ENCODE measurements at regions not wholly inside any gene's neighbourhood (a gene's known extent, or its start where the extent isn't known, plus 50 kb on each side); places are given as distances from the start of the nearest gene placed in this dataset.

- no peak overlapping the region for H2AFZ ChIP-seq (ENCODE audit: low read length)
- no peaks in the 10 kb centered on the region for H3K36me3 ChIP-seq (ENCODE audit: control insufficient read depth, insufficient read depth, low read length)
- H3K9me3 ChIP-seq (ENCODE audit: control insufficient read depth, insufficient read depth, low read depth, low read length), result no peaks in the 10 kb centered on the region
- no peak overlapping the region for H3K4me2 ChIP-seq (ENCODE audit: extremely low read depth, insufficient read depth, low read length)
- no peaks in the 10 kb centered on the region for H4K20me1 ChIP-seq (ENCODE audit: control insufficient read depth, extremely low read depth, insufficient read depth, low read length)
- H3K4me1 ChIP-seq (ENCODE audit: control insufficient read depth, extremely low read depth, insufficient read depth, low read length), result no peaks in the 10 kb centered on the region
- DNase-seq (ENCODE audit: low read depth in 2 of 2), result no peak
- H3K4me3 ChIP-seq (replicated peaks in 1 of 4; ENCODE audit: control extremely low read depth in 1 of 4, insufficient read depth in 1 of 4, low read depth in 3 of 4, low read length in 4 of 4), result no peak overlapping the region
- H3K27me3 ChIP-seq (ENCODE audit: control insufficient read depth, insufficient read depth, low read length), result no peaks in the 10 kb centered on the region
- H3K27ac ChIP-seq (ENCODE audit: insufficient read depth, low read length), result no peak overlapping the region
- no peaks in the 10 kb centered on the region for H3K79me2 ChIP-seq (ENCODE audit: control insufficient read depth, insufficient read depth, low read length)
- no peak overlapping the region for H3K9ac ChIP-seq (ENCODE audit: insufficient read depth, low read length)
- TF ChIP-seq EZH2 (IDR thresholded peaks at IDR 0.05; ENCODE audit: low read length, missing control alignments), result no peak
- TF ChIP-seq CTCF (conservative IDR thresholded peaks at IDR 0.05 in 1 of 2, IDR thresholded peaks at IDR 0.05 in 1 of 2; ENCODE audit: low read depth in 1 of 2, low read length in 2 of 2), result no peak
Observed at GRCh38 chr2:155766342-155767115, 566.0 kb downstream of the NR4A2 start.

- no peak for DNase-seq (ENCODE audit: low read depth in 2 of 2)
- Histone ChIP-seq H3K4me2 (ENCODE audit: extremely low read depth, insufficient read depth, low read length) (no peak overlapping the region), H2AFZ (ENCODE audit: low read length) (no peak overlapping the region), H3K9ac (ENCODE audit: insufficient read depth, low read length) (no peak overlapping the region), H3K4me3 (replicated peaks in 1 of 4; ENCODE audit: control extremely low read depth in 1 of 4, insufficient read depth in 1 of 4, low read depth in 3 of 4, low read length in 4 of 4) (no peak overlapping the region), H3K27me3 (ENCODE audit: control insufficient read depth, insufficient read depth, low read length) (no peaks in the 10 kb centered on the region), H4K20me1 (ENCODE audit: control insufficient read depth, extremely low read depth, insufficient read depth, low read length) (no peaks in the 10 kb centered on the region), H3K9me3 (ENCODE audit: control insufficient read depth, insufficient read depth, low read depth, low read length) (no peaks in the 10 kb centered on the region), H3K36me3 (ENCODE audit: control insufficient read depth, insufficient read depth, low read length) (no peaks in the 10 kb centered on the region), H3K79me2 (ENCODE audit: control insufficient read depth, insufficient read depth, low read length) (no peaks in the 10 kb centered on the region), H3K27ac (ENCODE audit: insufficient read depth, low read length) (no peak overlapping the region), H3K4me1 (ENCODE audit: control insufficient read depth, extremely low read depth, insufficient read depth, low read length) (no peaks in the 10 kb centered on the region)
- TF ChIP-seq EZH2 (IDR thresholded peaks at IDR 0.05; ENCODE audit: low read length, missing control alignments) (no peak), CTCF (conservative IDR thresholded peaks at IDR 0.05 in 1 of 2, IDR thresholded peaks at IDR 0.05 in 1 of 2; ENCODE audit: low read depth in 1 of 2, low read length in 2 of 2) (no peak)
Observed at GRCh38 chr2:155755481-155755880, 577.0 kb downstream of the NR4A2 start.

GRCh38 chr2:155748131-155748530, 584.4 kb downstream of the NR4A2 start:
- no peaks in the 10 kb centered on the region for H3K79me2 ChIP-seq (ENCODE audit: control insufficient read depth, insufficient read depth, low read length)
- no peak for TF ChIP-seq CTCF (conservative IDR thresholded peaks at IDR 0.05 in 1 of 2, IDR thresholded peaks at IDR 0.05 in 1 of 2; ENCODE audit: low read depth in 1 of 2, low read length in 2 of 2)
- TF ChIP-seq EZH2 (IDR thresholded peaks at IDR 0.05; ENCODE audit: low read length, missing control alignments), result no peak
- no peak overlapping the region for H3K4me2 ChIP-seq (ENCODE audit: extremely low read depth, insufficient read depth, low read length)
- no peaks in the 10 kb centered on the region for H4K20me1 ChIP-seq (ENCODE audit: control insufficient read depth, extremely low read depth, insufficient read depth, low read length)
- no peak overlapping the region for H3K4me3 ChIP-seq (replicated peaks in 1 of 4; ENCODE audit: control extremely low read depth in 1 of 4, insufficient read depth in 1 of 4, low read depth in 3 of 4, low read length in 4 of 4)
- DNase-seq (ENCODE audit: low read depth in 2 of 2), result no peak
- no peak overlapping the region for H2AFZ ChIP-seq (ENCODE audit: low read length)
- H3K4me1 ChIP-seq (ENCODE audit: control insufficient read depth, extremely low read depth, insufficient read depth, low read length), result no peaks in the 10 kb centered on the region
- H3K27ac ChIP-seq (ENCODE audit: insufficient read depth, low read length), result no peak overlapping the region
- H3K27me3 ChIP-seq (ENCODE audit: control insufficient read depth, insufficient read depth, low read length), result no peaks in the 10 kb centered on the region
- H3K9ac ChIP-seq (ENCODE audit: insufficient read depth, low read length), result no peak overlapping the region
- H3K36me3 ChIP-seq (ENCODE audit: control insufficient read depth, insufficient read depth, low read length), result no peaks in the 10 kb centered on the region
- no peaks in the 10 kb centered on the region for H3K9me3 ChIP-seq (ENCODE audit: control insufficient read depth, insufficient read depth, low read depth, low read length)

Data from fibroblast of lung (primary cell).